CD4-positive, alpha-beta memory T cell (primary cell): ENCODE measurements at regions not wholly inside any gene's neighbourhood (a gene's known extent, or its start where the extent isn't known, plus 50 kb on each side); places are given as distances from the start of the nearest gene placed in this dataset.

Source experiments
- CTCF ChIA-PET: fragments of 350-600 bp; sonication (Branson Sonifier 250); formaldehyde crosslinking; loops from one replicate; lab custom pipeline; 2021; ENCODE audit warnings: inconsistent platforms; ENCODE audit not compliant: partially characterized antibody; lab: Charles Lee
- POLR2A ChIA-PET: fragments of 350-600 bp; sonication (Branson Sonifier 250); formaldehyde crosslinking; loops from one replicate; lab custom pipeline; 2021; ENCODE audit not compliant: partially characterized antibody; lab: Charles Lee
- DNase-seq, 5 donors: peaks; one replicate each; pipeline versions ENCODE4 v3.0.0 to v3.0.0-alpha.2; 2020 to 2022; ENCODE audit warnings: mixed read lengths in 1 of 5
- H3K27ac ChIP-seq: one replicate; pipeline ENCODE4 v1.7.0; 2013; ENCODE audit warnings: low read depth, low read length
- H3K27me3 ChIP-seq: 2 replicates; pipeline ENCODE4 v1.7.0; 2013; ENCODE audit warnings: mild to moderate bottlenecking, low read length, moderate library complexity; ENCODE audit not compliant: insufficient read depth
- H3K36me3 ChIP-seq: 2 replicates; pipeline ENCODE4 v1.7.0; 2013; ENCODE audit warnings: mild to moderate bottlenecking, low read length, moderate library complexity; ENCODE audit not compliant: insufficient read depth
- H3K4me1 ChIP-seq: 2 replicates; pipeline ENCODE4 v1.7.0; 2013; ENCODE audit warnings: mild to moderate bottlenecking, low read length, moderate library complexity; ENCODE audit not compliant: insufficient read depth
- H3K4me3 ChIP-seq, 2 donors: one replicate each; pipeline ENCODE4 v1.7.0; 2013; ENCODE audit warnings: low read length in 2 of 2, mild to moderate bottlenecking in 1 of 2
- H3K9me3 ChIP-seq, 2 donors: one replicate each; pipeline ENCODE4 v1.7.0; 2013; ENCODE audit warnings: low read length in 2 of 2, control low read depth in 1 of 2; ENCODE audit not compliant: control insufficient read depth in 1 of 2
- H3K27ac Mint-ChIP-seq, 7 donors: one replicate each; pipeline ENCODE4 v1.8.0; 2020 to 2021; ENCODE audit warnings: mixed read lengths in 7 of 7, mild to moderate bottlenecking in 6 of 7, inconsistent platforms in 3 of 7, moderate library complexity in 3 of 7
- H3K27me3 Mint-ChIP-seq, 2 donors: one replicate each; pipeline ENCODE4 v1.8.0; 2020 to 2021; ENCODE audit warnings: mixed read lengths in 2 of 2
- H3K36me3 Mint-ChIP-seq, 2 donors: one replicate each; pipeline ENCODE4 v1.8.0; 2020 to 2021; ENCODE audit warnings: mixed read lengths in 2 of 2, inconsistent platforms in 1 of 2, mild to moderate bottlenecking in 1 of 2
- H3K4me1 Mint-ChIP-seq, 4 donors: one replicate each; pipeline ENCODE4 v1.8.0; 2020 to 2021; ENCODE audit warnings: mixed read lengths in 4 of 4, mild to moderate bottlenecking in 1 of 4
- H3K4me3 Mint-ChIP-seq, 8 donors: one replicate each; pipeline ENCODE4 v1.8.0; 2020 to 2021; ENCODE audit warnings: mixed read lengths in 8 of 8, mild to moderate bottlenecking in 7 of 8, moderate library complexity in 6 of 8, inconsistent platforms in 3 of 8
- H3K9me3 Mint-ChIP-seq, 8 donors: one replicate each; pipeline ENCODE4 v1.8.0; 2020 to 2021; ENCODE audit warnings: mixed read lengths in 8 of 8, mild to moderate bottlenecking in 5 of 8, inconsistent platforms in 3 of 8, moderate library complexity in 1 of 8
- intact Hi-C: fragments of 100-400 bp; cut with micrococcal nuclease; formaldehyde crosslinking; loops from one replicate; pipeline ENCODE4 v1.15.1; 2023

- peaks cover 0 to 5% (median under 1%) of the 10 kb centered on the region in 8 donors for H3K9me3 Mint-ChIP-seq
- H3K9me3 ChIP-seq = no peaks in the 10 kb centered on the region
- H3K27ac Mint-ChIP-seq = no peak overlapping the region
- H3K4me3 ChIP-seq = no peak overlapping the region
- intact Hi-C loops = loop anchor here (10.0 kb wide), 1 partner anchor 120 kb away; no protein-coding TSS in a partner anchor
- H3K4me1 ChIP-seq = peaks cover 17% of the 10 kb centered on the region
- H3K27me3 Mint-ChIP-seq = no peaks in the 10 kb centered on the region
- no peaks in the 10 kb centered on the region for H3K36me3 ChIP-seq
- no peaks in the 10 kb centered on the region for H3K27me3 ChIP-seq
- peaks cover 12 to 17% (median 17%) of the 10 kb centered on the region in 4 donors for H3K4me1 Mint-ChIP-seq
- ChIA-PET CTCF (no interaction called here), POLR2A (no interaction called here)
- DNase-seq = no peak
- H3K36me3 Mint-ChIP-seq = no peaks in the 10 kb centered on the region
- H3K4me3 Mint-ChIP-seq = no peak overlapping the region
- H3K27ac ChIP-seq = no peak overlapping the region
Measured at GRCh38 chr5:82674671-82675070, 396.5 kb upstream of the RPS23 start.

- H3K9me3 Mint-ChIP-seq = peaks cover 0 to 5% (median under 1%) of the 10 kb centered on the region in 8 donors
- ChIA-PET POLR2A (no interaction called here), CTCF (no interaction called here)
- peaks cover 12 to 17% (median 17%) of the 10 kb centered on the region in 4 donors for H3K4me1 Mint-ChIP-seq
- DNase-seq = no peak
- no peak overlapping the region for H3K4me3 Mint-ChIP-seq
- H3K4me1 ChIP-seq = peaks cover 17% of the 10 kb centered on the region
- H3K27ac ChIP-seq = no peak overlapping the region
- no peaks in the 10 kb centered on the region for H3K9me3 ChIP-seq
- H3K27me3 Mint-ChIP-seq = no peaks in the 10 kb centered on the region
- H3K36me3 Mint-ChIP-seq = no peaks in the 10 kb centered on the region
- H3K27me3 ChIP-seq = no peaks in the 10 kb centered on the region
- H3K27ac Mint-ChIP-seq = no peak overlapping the region
- intact Hi-C loops = loop anchor here (10.0 kb wide), 1 partner anchor 122 kb away; no protein-coding TSS in a partner anchor
- no peak overlapping the region for H3K4me3 ChIP-seq
- H3K36me3 ChIP-seq = no peaks in the 10 kb centered on the region
Measured at GRCh38 chr5:82673057-82673809, 395.1 kb upstream of the RPS23 start.

- Mint-ChIP-seq H3K27me3 (peaks cover 0 to 3% of the 10 kb centered on the region in 2 donors), H3K9me3 (peaks cover 0 to 4% (median 0%) of the 10 kb centered on the region in 8 donors), H3K27ac (no peak overlapping the region), H3K4me1 (peaks cover 0 to 1% (median 0%) of the 10 kb centered on the region in 4 donors), H3K4me3 (no peak overlapping the region), H3K36me3 (no peaks in the 10 kb centered on the region)
- Histone ChIP-seq H3K27ac (no peak overlapping the region), H3K4me3 (no peak overlapping the region), H3K9me3 (no peaks in the 10 kb centered on the region), H3K27me3 (no peaks in the 10 kb centered on the region), H3K36me3 (no peaks in the 10 kb centered on the region), H3K4me1 (no peaks in the 10 kb centered on the region)
- POLR2A ChIA-PET = no interaction called here
- DNase-seq = no peak
- intact Hi-C loops = loop anchor here (10.0 kb wide), 1 partner anchor 124 kb away; no protein-coding TSS in a partner anchor
- CTCF ChIA-PET = no interaction called here
Measured at GRCh38 chr5:82670692-82671091, 392.5 kb upstream of the RPS23 start.

GRCh38 chr5:82669720-82670119 is 391.6 kb upstream of the RPS23 start:
- Mint-ChIP-seq H3K4me3 (no peak overlapping the region), H3K4me1 (no peaks in the 10 kb centered on the region), H3K27ac (no peak overlapping the region), H3K9me3 (peaks cover 0 to 4% (median 0%) of the 10 kb centered on the region in 8 donors), H3K36me3 (no peaks in the 10 kb centered on the region), H3K27me3 (peaks cover 0 to 4% of the 10 kb centered on the region in 2 donors)
- ChIA-PET CTCF (interaction anchor here (0.6 kb wide), 1 partner anchor 64 kb away, joined by 3 read pairs; no protein-coding TSS in a partner anchor), POLR2A (no interaction called here)
- H3K36me3 ChIP-seq = no peaks in the 10 kb centered on the region
- no peaks in the 10 kb centered on the region for H3K27me3 ChIP-seq
- H3K4me1 ChIP-seq = no peaks in the 10 kb centered on the region
- intact Hi-C loops = loop anchor here (10.0 kb wide), 1 partner anchor 125 kb away; no protein-coding TSS in a partner anchor
- no peaks in the 10 kb centered on the region for H3K9me3 ChIP-seq
- no peak overlapping the region for H3K4me3 ChIP-seq
- no peak overlapping the region for H3K27ac ChIP-seq
- DNase-seq = no peak

- DNase-seq = no peak
- intact Hi-C loops = no loop called here
- Histone ChIP-seq H3K27me3 (no peaks in the 10 kb centered on the region), H3K36me3 (no peaks in the 10 kb centered on the region), H3K4me1 (no peaks in the 10 kb centered on the region), H3K4me3 (no peak overlapping the region), H3K27ac (no peak overlapping the region), H3K9me3 (no peaks in the 10 kb centered on the region)
- no peak overlapping the region for H3K4me3 Mint-ChIP-seq
- ChIA-PET CTCF (no interaction called here), POLR2A (no interaction called here)
- no peaks in the 10 kb centered on the region for H3K9me3 Mint-ChIP-seq
- no peaks in the 10 kb centered on the region for H3K4me1 Mint-ChIP-seq
- H3K27ac Mint-ChIP-seq = no peak overlapping the region
- peaks cover 0 to 4% of the 10 kb centered on the region in 2 donors for H3K27me3 Mint-ChIP-seq
- H3K36me3 Mint-ChIP-seq = no peaks in the 10 kb centered on the region
Measured at GRCh38 chr5:82666312-82666711, 388.2 kb upstream of the RPS23 start.

- Mint-ChIP-seq H3K27ac (no peak overlapping the region), H3K4me3 (no peak overlapping the region), H3K9me3 (no peaks in the 10 kb centered on the region), H3K36me3 (no peaks in the 10 kb centered on the region), H3K4me1 (no peaks in the 10 kb centered on the region), H3K27me3 (peaks cover 0 to 4% of the 10 kb centered on the region in 2 donors)
- Histone ChIP-seq H3K27ac (no peak overlapping the region), H3K27me3 (no peaks in the 10 kb centered on the region), H3K36me3 (no peaks in the 10 kb centered on the region), H3K9me3 (no peaks in the 10 kb centered on the region), H3K4me1 (no peaks in the 10 kb centered on the region), H3K4me3 (no peak overlapping the region)
- CTCF ChIA-PET = no interaction called here
- no peak for DNase-seq
- intact Hi-C loops = no loop called here
- POLR2A ChIA-PET = no interaction called here
Measured at GRCh38 chr5:82664732-82665131, 386.6 kb upstream of the RPS23 start.

GRCh38 chr5:82663225-82663624 is 385.1 kb upstream of the RPS23 start:
- H3K36me3 Mint-ChIP-seq = no peaks in the 10 kb centered on the region
- CTCF ChIA-PET = no interaction called here
- POLR2A ChIA-PET = no interaction called here
- H3K27me3 Mint-ChIP-seq = peaks cover 0 to 4% of the 10 kb centered on the region in 2 donors
- no peak for DNase-seq
- H3K9me3 Mint-ChIP-seq = no peaks in the 10 kb centered on the region
- Histone ChIP-seq H3K4me1 (no peaks in the 10 kb centered on the region), H3K9me3 (no peaks in the 10 kb centered on the region), H3K4me3 (no peak overlapping the region), H3K27me3 (no peaks in the 10 kb centered on the region), H3K36me3 (no peaks in the 10 kb centered on the region), H3K27ac (no peak overlapping the region)
- intact Hi-C loops = no loop called here
- H3K4me1 Mint-ChIP-seq = no peaks in the 10 kb centered on the region
- H3K4me3 Mint-ChIP-seq = no peak overlapping the region
- no peak overlapping the region for H3K27ac Mint-ChIP-seq
